ENCODE measurements at regions not wholly inside any gene's neighbourhood (a gene's known extent, or its start where the extent isn't known, plus 50 kb on each side); places are given as distances from the start of the nearest gene placed in this dataset.

GRCh38 chr6:166774770-166775169 is 147.7 kb upstream of the RPS6KA2 start:
- DNase-seq (ENCODE audit: low read depth, low spot score), result no peak

- DNase-seq (ENCODE audit: low read depth, low spot score), result no peak
Observed at GRCh38 chr6:166774292-166774691, 147.2 kb upstream of the RPS6KA2 start.

DNA sequence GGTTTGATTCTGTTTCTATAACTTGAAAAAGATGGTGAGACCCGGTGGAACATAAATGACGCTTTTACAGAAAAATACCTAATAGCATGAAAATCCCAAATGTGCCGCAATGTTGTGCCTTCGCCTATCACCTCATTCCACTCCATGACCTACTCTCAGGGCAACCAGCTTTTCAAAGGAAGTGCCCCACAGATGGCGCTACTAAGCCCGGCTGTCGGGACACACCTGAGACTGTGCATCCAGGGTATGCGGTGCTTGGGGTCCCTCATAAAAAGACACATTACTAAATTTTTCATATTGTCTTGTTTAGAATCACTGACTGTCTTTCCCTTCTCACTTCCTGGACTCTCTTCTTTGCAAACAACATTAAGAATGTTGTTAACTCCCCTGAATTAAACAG is 145.5 kb upstream of the RPS6KA2 start:
- no peak for DNase-seq (ENCODE audit: low read depth, low spot score)

DNA sequence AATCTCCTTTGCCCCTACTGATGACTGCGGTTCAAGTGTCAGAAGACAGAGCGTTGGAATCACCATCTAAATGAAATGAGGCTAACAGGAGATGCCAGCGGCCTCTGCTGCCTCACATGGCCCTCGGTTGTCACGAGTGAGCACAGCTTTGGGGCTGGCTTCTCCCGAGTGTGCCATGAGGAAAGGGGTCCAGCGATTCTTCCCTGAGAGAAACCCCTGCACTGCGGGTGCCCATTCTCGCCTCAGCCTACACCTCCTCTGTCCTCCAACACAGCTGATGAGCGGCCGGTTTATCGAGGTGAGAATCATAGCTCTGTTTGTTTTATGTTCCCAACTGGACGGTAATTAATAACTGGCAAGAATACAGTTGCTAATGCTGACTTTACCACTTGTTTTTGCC is 144.7 kb upstream of the RPS6KA2 start:
- no peak for DNase-seq (ENCODE audit: low read depth, low spot score)

DNA sequence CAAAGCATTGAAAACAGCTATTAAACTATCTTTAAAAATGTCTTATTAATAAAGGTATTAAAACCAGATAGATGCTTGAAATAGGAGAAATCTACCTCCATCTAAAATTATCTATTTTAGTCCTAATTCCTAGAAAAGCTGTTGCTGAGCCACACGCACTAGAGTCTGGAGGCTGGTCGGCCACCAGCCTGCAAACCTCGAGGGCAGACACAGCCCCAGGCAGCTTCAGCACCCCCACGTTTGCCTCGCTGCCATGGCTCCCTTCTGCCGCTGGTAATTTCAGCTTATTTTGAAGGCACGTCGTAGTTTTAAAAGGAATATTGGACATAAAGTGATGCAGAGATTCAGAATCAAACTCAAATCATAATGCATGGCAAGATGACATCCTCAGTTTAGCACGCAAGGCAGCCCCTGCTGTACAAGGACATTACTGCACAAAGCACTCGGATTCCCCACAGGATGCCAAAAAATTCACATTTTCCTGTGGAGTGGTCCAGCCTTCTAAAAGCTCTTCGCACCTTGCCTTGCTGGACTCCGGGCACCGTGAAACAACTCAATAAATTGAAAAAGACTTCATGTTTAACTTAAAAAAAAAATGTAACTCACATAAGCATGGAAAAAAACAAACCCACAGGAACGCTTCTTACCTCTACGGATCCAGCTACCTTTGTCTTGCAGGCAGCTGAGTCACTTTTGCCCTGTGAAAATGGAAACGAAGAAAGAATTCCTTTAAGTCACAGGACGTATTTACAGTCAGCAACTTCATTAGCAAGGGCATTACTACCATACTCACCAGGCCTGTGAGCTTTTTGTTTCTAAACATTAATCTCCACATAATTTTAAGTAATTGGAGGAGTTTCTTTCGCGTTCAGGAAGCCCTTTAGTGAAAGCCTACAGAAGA is 143.4 kb upstream of the RPS6KA2 start:
- DNase-seq (ENCODE audit: low read depth, low spot score), result no peak

DNA sequence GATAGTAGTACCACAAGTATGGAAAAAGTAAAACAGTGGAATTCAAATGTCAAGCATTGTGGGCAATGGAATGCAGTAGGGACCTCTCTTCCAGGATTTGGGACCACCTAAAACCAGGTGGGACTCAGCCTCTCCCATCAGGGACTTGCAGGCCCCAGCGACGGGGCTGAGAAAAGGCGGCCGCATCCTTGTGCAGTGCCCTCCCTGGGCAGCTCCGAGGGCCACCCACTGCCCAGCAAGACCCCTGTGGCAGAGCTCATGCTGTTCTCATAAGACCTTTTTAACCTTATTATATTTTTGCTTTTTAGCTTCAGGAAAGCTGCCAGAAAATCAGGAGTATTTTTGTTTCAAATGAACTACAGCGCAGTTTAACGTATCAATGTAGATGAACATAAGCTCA is 142.6 kb upstream of the RPS6KA2 start:
- DNase-seq (ENCODE audit: low read depth, low spot score), result no peak

DNA sequence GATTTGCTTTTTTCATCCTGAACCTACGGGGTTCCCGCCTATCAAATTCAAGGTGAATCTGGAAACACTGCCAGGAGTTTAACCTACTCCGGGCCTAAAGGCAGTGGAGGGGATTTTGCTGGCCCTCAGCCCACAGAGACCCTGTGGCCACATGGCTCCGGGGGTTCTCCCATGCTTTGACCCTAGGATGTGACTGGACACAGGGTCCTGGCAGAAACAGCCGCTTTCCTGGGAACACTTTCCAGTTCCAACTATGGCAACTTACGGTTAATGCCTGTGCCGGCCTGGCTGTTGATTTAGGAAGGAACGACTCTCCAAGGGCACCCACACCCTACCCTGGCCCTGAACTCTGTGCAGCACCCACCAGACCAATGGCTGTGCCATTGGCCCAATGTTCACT is 141.7 kb upstream of the RPS6KA2 start:
- no peak for DNase-seq (ENCODE audit: low read depth, low spot score)

GRCh38 chr6:166767230-166767629 is 140.2 kb upstream of the RPS6KA2 start:
- no peak for DNase-seq (ENCODE audit: low read depth, low spot score)

GRCh38 chr6:166766769-166767168 is 139.7 kb upstream of the RPS6KA2 start:
- DNase-seq (ENCODE audit: low read depth, low spot score), result no peak

DNA sequence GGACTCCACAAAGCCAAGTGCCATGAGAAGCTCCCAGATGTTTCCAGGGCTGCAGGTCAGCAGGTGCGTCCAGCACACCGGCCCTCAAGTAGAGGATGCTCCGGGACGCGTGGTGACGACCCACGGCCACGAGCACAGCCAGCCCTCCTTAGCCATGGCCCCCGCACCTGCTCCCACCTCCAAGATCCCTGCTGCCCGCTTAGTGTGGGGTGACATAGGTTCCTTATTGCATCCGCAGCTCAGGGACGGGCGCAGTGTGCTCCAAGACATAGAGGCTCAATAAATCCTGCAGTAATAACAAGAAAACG is 138.1 kb upstream of the RPS6KA2 start:
- DNase-seq (ENCODE audit: low read depth, low spot score), result no peak

GRCh38 chr6:166764473-166765233 is 137.6 kb upstream of the RPS6KA2 start:
- DNase-seq (ENCODE audit: low read depth, low spot score), result no peak

DNA sequence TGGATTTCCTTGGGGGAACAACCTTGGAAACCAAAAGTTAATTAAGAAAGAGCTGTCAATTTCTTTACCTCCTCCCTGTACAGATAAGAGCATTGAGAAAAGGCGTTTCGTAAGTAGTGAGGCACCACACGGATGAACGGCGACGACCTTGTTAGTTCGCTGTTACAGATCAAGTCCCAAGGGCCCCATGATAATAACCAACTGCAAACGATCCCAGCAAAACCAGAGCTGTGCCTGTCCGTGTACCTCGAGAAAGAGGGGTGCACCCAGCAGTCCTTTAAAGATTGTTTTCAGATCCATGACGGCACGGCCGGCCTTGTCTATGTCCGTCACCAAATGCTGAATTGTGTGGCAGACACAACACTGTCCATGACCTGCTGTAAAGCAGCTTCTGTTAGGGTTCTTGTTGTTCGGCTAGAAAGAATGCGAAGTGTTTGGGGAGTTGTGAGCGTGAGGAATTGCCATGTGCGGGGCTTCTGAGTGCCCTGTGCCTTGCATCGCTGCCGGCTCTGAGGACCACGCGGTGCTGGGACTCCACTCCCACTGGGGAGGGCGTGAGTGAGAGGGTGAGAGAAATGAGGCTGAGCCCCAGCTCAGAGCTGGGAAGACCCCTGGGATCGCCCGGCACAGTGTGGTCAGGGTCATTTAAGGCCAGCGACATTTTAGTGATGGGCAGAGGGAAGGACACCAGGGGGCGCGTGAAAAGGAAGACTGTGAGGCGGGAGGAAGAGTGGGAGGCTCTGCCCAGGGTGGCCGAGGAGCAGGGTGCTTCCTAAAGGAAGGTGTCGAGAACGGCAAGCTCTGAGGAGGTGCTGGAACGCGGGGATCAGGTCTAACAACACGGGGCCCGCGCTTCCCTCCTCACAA is 136.8 kb upstream of the RPS6KA2 start:
- no peak for DNase-seq (ENCODE audit: low read depth, low spot score)

DNA sequence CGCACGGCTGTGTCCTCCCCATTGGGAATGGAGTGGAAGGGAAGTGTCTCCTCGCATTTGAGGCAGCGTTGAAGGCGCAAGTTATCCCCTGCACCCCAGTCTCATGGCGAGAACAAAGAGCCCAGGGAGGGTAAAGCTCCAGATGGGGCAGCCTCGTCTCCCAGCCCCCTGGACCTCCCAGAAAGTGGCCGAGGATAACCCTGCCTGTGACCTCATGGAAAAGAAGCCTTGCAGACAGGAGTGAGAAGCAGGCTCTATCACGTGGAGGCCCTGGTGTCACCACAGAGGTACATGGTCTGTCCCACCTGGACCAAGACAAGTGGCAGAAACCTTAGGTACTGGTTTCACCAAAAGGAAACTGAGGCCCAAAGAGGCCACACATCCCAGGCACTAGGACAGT is 134.8 kb upstream of the RPS6KA2 start:
- no peak for DNase-seq (ENCODE audit: low read depth, low spot score)

DNA sequence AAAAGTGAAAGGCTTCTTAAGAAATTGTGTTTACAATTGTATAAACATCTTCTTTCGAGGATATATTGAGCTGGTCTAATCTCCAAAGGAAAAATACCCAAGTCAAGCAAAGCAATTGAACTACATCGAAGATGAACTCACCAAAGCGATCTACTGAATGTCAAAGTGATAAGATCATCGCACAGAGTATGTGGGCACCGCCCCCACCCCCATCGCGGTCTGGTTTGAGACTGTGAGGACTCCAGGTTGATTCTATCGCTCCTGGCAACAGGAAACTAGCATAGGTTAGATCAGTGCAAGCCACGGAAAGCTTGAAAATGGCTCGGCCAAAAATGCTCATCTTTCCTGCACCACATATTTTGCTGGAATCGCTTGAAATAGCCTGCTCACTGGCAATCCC is 133.2 kb upstream of the RPS6KA2 start:
- no peak for DNase-seq (ENCODE audit: low read depth, low spot score)

DNA sequence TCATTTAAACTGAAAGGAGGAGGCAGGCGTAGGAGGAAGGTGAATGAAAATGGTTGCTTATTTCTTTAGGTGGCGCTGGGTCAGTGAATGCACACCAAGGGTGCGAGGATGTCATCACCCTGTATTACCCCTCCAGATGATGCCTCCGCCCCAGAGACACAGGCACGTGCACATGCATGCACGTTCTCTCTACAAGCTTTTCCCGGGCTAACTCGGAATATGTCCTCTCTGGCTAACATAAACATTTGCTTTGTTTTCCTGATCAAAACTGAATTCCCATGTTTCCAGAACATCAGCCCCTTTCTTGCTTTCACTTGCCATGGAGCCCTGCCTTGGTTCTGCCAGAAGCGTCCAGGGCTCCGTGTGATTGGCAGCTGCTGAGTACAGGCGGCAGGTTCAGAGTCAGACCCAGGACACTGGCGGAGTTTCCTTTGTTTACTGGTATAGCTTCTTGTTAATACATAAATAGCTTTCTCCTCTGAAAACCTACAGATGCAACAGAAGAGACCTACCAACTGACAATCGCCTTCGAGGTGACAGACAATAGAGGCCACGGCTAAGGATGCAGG is 131.2 kb upstream of the RPS6KA2 start:
- no peak for DNase-seq (ENCODE audit: low read depth, low spot score)

DNA sequence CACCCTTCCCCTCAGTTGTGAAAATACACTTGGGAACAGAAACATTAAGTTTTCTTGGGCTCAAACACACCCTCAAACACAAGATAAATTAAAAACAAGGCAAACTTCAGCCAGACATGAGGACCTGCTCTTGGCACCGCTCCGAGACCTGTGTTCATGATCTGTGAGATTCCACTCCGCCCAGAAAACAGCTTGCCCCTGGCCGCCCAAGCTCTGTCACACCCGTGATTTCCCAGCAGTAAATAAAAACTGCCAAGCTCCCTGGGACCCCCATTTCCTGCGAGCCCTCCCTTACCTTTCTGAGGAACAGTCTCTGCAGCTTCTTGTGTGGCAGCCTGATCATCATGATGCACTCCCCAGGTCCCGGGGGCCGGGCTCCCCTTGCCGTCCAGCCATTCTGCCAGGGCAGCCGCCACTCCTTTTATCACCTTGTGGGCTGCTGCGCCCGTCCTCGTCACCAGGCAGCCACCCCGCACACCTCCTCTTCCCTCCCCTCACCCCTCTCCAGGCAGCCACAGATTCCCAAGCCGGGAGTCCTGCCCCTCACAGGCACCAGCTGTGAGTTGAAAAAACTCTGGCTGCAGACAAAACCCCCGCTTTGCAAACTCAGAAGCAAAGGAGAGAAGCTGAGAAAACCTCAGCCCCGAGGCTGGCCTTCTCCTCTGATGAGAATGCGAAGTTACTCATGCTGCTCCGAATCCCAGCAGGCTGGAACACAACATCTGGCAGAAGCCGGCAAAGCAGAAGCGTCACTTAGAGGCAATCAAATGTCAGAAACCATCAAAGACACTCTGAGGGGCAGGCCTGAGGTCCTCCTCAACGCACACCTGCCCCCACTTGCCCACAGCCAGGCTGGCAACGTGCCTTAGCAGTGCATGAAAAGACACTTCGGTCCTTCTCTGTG is 130.4 kb upstream of the RPS6KA2 start:
- no peak for DNase-seq (ENCODE audit: low read depth, low spot score)

- no peak for DNase-seq (ENCODE audit: low read depth, low spot score)
Observed at GRCh38 chr6:166754218-166755030, 127.4 kb upstream of the RPS6KA2 start.

GRCh38 chr6:166752928-166753721 is 126.1 kb upstream of the RPS6KA2 start:
- DNase-seq (ENCODE audit: low read depth, low spot score), result no peak

DNA sequence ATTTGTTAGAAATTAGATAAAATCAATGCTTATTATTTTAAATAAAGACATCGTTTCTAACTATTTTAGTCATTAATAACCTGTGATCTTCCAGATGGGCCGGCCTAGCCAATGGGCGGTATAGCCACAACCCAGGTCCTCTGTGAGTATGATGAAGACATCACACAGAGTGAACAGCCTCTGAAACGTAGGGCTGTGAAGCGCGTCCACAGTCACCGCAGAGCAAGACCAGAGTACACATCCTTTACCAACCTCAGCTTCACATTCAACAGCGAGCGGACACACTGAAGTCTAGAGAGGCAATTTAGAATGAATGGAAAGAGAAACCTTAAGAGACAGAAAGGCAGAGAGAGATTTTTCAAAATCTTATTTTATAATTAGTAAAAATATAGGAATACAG is 125.0 kb upstream of the RPS6KA2 start:
- no peak for DNase-seq (ENCODE audit: low read depth, low spot score)
